Dermis blood vessel endothelial cell (primary cell): ENCODE measurements at regions not wholly inside any gene's neighbourhood (a gene's known extent, or its start where the extent isn't known, plus 50 kb on each side); places are given as distances from the start of the nearest gene placed in this dataset.
"Not testable (repeated sequence)": the region's sequence is repeated elsewhere in the genome, so short reads cannot be mapped to it uniquely, and the experiment has no call there.

Experiments used
- DNase-seq: peaks from one replicate; pipeline ENCODE4 v3.0.0; 2010

GRCh38 chr1:211206981-211207380 is 52.2 kb upstream of the RCOR3 start:
- DNase-seq: no peak

DNA sequence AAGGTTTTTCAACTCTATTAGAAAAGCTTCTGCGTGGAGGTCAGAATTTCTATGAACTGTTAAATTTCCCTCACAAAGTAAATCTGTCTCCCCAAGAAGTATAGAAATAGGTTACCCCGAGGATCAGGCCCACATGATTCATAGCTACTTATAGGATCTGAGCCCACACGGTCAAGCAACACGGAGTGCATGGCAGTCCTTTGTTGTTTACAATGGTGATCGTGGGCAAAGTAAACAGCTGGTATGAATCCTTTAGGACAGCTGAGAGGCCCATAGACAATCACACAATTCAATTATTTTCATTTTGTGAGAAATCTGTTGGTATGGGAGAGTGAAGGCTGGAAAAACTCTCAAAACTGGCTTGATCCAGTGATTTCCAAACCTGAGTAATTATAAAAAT is 58.9 kb upstream of the RCOR3 start:
- DNase-seq: no peak

GRCh38 chr1:211198880-211199279 is 60.3 kb upstream of the RCOR3 start:
- no peak for DNase-seq

- peak; percentile 7 for DNase-seq
These were observed 61.1 kb upstream of the RCOR3 start for GRCh38 chr1:211198111-211198510.

DNA sequence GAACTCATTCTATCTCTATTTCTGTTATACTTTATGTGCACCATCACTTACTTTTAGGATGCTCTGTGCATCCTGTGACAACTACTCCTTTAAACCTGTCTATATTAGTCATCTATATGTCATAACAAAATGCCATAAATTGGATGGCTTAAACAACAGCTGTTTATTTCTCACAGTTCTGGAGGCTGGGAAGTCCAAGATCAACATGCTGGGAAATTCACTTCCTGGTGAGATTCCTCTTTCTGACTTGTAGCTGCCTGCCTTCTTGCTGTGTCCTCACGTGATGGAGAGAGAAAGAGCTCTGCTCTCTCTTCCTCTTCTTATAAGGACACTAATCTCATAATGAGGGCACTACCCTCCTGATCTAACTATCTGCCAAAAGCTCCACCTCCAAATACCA is 62.3 kb upstream of the RCOR3 start:
- DNase-seq: no peak

GRCh38 chr1:211194826-211195225 is 60.9 kb upstream of the KCNH1 start:
- no peak for DNase-seq

DNA sequence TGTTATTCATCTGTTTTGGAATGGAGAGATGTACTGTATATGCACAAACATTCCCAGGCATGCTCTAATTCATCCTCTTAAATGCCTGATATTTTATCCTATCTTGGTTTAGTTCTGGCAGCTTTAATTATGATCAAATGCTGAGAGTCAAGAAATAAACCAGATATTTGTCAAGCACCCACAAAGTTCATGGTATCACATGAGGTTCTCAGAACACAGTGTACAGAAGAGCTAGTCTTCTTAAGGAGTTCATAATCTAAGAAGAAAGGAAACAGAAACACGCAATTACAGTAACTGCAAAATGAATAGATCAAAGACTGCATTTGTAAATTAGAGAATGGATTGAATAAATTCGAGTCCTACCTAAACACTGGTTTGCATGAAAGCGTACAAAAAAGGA is 58.3 kb upstream of the KCNH1 start:
- no peak for DNase-seq

DNA sequence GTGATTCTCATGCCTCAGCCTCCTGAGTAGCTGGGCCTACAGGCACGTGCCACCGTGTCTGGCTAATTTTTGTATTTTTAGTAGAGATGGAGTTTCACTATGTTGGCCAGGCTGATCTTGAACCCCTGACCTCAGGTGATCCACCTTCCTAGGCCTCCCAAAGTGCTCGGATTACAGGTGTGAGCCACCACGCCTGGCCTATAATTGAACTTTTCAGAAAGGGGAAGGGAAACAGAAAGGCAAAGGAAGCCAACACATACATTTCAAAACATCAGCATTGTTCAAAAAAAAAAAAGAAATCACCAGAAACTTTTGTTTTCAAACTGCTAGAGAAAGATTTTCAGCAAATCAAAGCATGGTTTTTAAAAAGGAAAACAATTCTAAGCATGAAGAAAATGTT is 54.8 kb upstream of the KCNH1 start:
- DNase-seq: not testable (repeated sequence)

DNA sequence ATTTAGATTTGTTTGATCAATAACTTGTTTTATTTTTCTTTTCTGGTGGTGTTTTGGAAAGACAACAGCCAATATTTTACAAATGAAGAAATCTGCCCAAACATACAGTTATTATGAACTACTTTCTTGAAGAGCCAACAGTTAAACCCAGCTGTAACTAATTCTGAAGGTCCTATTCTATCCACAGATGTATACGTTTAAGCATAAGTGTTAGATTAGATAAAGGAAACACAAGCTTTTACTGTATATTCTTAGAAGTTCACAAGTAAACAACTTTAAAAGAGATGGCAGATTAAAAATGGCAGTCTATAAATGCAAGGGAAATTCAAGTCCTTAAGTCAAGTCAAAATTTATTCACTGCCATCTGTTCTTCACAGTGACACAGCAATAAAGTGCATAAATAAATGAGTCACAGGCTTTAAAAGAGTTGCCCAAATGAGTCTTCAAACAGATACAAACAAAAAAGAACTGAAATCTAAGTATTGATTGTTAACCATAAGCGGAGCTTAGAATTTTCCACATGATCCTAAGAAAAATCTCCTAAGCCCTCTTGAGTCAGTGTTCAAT is 49.9 kb upstream of the KCNH1 start:
- no peak for DNase-seq
